HEK293 (cell line): ENCODE measurements at regions not wholly inside any gene's neighbourhood (a gene's known extent, or its start where the extent isn't known, plus 50 kb on each side); places are given as distances from the start of the nearest gene placed in this dataset.

Source experiments
- CTCF ChIA-PET: fragments of 350-600 bp; formaldehyde crosslinking; extraction: SDS; loops from one replicate; lab custom pipeline; 2021; ENCODE audit warnings: antibody characterized with exemption; lab: Yijun Ruan, JAX
- POLR2A ChIA-PET: fragments of 300-600 bp; formaldehyde crosslinking; extraction: SDS; loops from one replicate; lab custom pipeline; 2020; ENCODE audit warnings: antibody characterized with exemption, inconsistent platforms; lab: Yijun Ruan, JAX
- H3K27ac ChIP-seq: fragments of 200-500 bp; sonication (Bioruptor generic); 2 replicates; pipeline ENCODE4 v1.5.1; 2014; ENCODE audit warnings: low read depth, low read length, control low read depth, inconsistent platforms; ENCODE audit errors: extremely low read depth
- H3K36me3 ChIP-seq, 2 experiments: fragments of 200-500 bp in 1 of 2; sonication (Bioruptor generic) in 1 of 2; 1 replicate in 1 of 2; 2 replicates in 1 of 2; pipeline ENCODE4 v1.5.1; 2014 to 2017; ENCODE audit warnings: inconsistent platforms in 2 of 2, low read length in 2 of 2; ENCODE audit not compliant: control insufficient read depth in 2 of 2, insufficient read depth in 1 of 2
- H3K4me1 ChIP-seq: fragments of 200-500 bp; sonication (Bioruptor generic); 2 replicates; pipeline ENCODE4 v1.5.1; 2014; ENCODE audit warnings: mild to moderate bottlenecking, low read length, inconsistent platforms; ENCODE audit not compliant: control insufficient read depth, insufficient read depth
- H3K4me3 ChIP-seq: 2 replicates; pipeline ENCODE4 v1.5.1; 2011; ENCODE audit warnings: low read depth, mild to moderate bottlenecking, control low read depth, low read length, moderate library complexity
- H3K9me3 ChIP-seq: fragments of 200-500 bp; sonication (Bioruptor generic); 2 replicates; pipeline ENCODE4 v1.5.1; 2014; ENCODE audit warnings: low read depth, low read length, inconsistent platforms; ENCODE audit not compliant: control insufficient read depth, insufficient read depth
- GLI4 ChIP-seq: fragments of 450-650 bp; formaldehyde crosslinking; IDR thresholded peaks from 2 replicates; pipeline ENCODE4 v1.5.1; 2016; ENCODE audit warnings: missing biosample characterization, missing genetic modification characterization
- KLF7 ChIP-seq: fragments of 450-650 bp; formaldehyde crosslinking; IDR thresholded peaks from 2 replicates; pipeline ENCODE4 v1.5.1; 2016; ENCODE audit warnings: missing biosample characterization, missing genetic modification characterization, borderline replicate concordance
- MYNN ChIP-seq: fragments of 450-650 bp; formaldehyde crosslinking; IDR thresholded peaks from 2 replicates; pipeline ENCODE4 v1.5.1; 2016; ENCODE audit warnings: missing biosample characterization, missing genetic modification characterization, borderline replicate concordance
- PRDM1 ChIP-seq: fragments of 450-650 bp; formaldehyde crosslinking; IDR thresholded peaks from 2 replicates; pipeline ENCODE4; 2016; ENCODE audit warnings: missing biosample characterization, missing genetic modification characterization
- PRDM2 ChIP-seq: fragments of 450-650 bp; formaldehyde crosslinking; IDR thresholded peaks from 2 replicates; pipeline ENCODE4 v1.5.1; 2016; ENCODE audit warnings: missing biosample characterization, missing genetic modification characterization, borderline replicate concordance
- TCF7L2 ChIP-seq: IDR thresholded peaks from 2 replicates; pipeline ENCODE4 v1.6.1; 2011; ENCODE audit warnings: low read depth, mild to moderate bottlenecking, inconsistent platforms, low read length, moderate library complexity, borderline replicate concordance
- TSHZ1 ChIP-seq: fragments of 450-650 bp; formaldehyde crosslinking; IDR thresholded peaks from 2 replicates; pipeline ENCODE4 v1.5.1; 2016; ENCODE audit warnings: missing biosample characterization, missing genetic modification characterization, borderline replicate concordance
- ZEB2 ChIP-seq: fragments of 450-650 bp; formaldehyde crosslinking; IDR thresholded peaks from 2 replicates; pipeline ENCODE4 v1.5.1; 2016; ENCODE audit warnings: missing biosample characterization, missing genetic modification characterization
- ZNF121 ChIP-seq: fragments of 450-650 bp; formaldehyde crosslinking; IDR thresholded peaks from 2 replicates; pipeline ENCODE4 v1.5.1; 2016; ENCODE audit warnings: missing biosample characterization, missing genetic modification characterization
- ZNF169 ChIP-seq: fragments of 450-650 bp; formaldehyde crosslinking; IDR thresholded peaks from 2 replicates; pipeline ENCODE4 v1.5.1; 2016; ENCODE audit warnings: missing biosample characterization, missing genetic modification characterization
- ZNF23 ChIP-seq: fragments of 450-650 bp; formaldehyde crosslinking; IDR thresholded peaks from 2 replicates; pipeline ENCODE4 v1.5.1; 2016; ENCODE audit warnings: missing biosample characterization, missing genetic modification characterization, borderline replicate concordance
- ZNF362 ChIP-seq: fragments of 450-650 bp; formaldehyde crosslinking; IDR thresholded peaks from 2 replicates; pipeline ENCODE4 v1.5.1; 2016; ENCODE audit warnings: missing biosample characterization, missing genetic modification characterization
- ZNF391 ChIP-seq: fragments of 450-650 bp; formaldehyde crosslinking; IDR thresholded peaks from 2 replicates; pipeline ENCODE4 v1.5.1; 2016; ENCODE audit warnings: low read depth, missing biosample characterization, missing genetic modification characterization, borderline replicate concordance
- ZNF549 ChIP-seq: fragments of 450-650 bp; IDR thresholded peaks from 2 replicates; pipeline ENCODE4 v1.5.1; 2018; ENCODE audit warnings: missing biosample characterization, missing genetic modification characterization, mild to moderate bottlenecking, inconsistent platforms, moderate library complexity
- ZNF654 ChIP-seq: fragments of 450-650 bp; formaldehyde crosslinking; IDR thresholded peaks from 2 replicates; pipeline ENCODE4 v1.5.1; 2016; ENCODE audit warnings: low read depth, missing biosample characterization, missing genetic modification characterization
- ZNF664 ChIP-seq: fragments of 450-650 bp; formaldehyde crosslinking; IDR thresholded peaks from 2 replicates; pipeline ENCODE4 v1.5.1; 2016; ENCODE audit warnings: missing biosample characterization, missing genetic modification characterization
- ZSCAN16 ChIP-seq: fragments of 450-650 bp; formaldehyde crosslinking; IDR thresholded peaks from 2 replicates; pipeline ENCODE4 v1.5.1; 2016; ENCODE audit warnings: missing biosample characterization, missing genetic modification characterization
- TF ChIP-seq, protein P1 (sequence below): fragments of 450-650 bp; formaldehyde crosslinking; IDR thresholded peaks from 2 replicates; pipeline ENCODE4 v1.5.1; 2017; ENCODE audit warnings: missing biosample characterization, missing genetic modification characterization

DNA sequence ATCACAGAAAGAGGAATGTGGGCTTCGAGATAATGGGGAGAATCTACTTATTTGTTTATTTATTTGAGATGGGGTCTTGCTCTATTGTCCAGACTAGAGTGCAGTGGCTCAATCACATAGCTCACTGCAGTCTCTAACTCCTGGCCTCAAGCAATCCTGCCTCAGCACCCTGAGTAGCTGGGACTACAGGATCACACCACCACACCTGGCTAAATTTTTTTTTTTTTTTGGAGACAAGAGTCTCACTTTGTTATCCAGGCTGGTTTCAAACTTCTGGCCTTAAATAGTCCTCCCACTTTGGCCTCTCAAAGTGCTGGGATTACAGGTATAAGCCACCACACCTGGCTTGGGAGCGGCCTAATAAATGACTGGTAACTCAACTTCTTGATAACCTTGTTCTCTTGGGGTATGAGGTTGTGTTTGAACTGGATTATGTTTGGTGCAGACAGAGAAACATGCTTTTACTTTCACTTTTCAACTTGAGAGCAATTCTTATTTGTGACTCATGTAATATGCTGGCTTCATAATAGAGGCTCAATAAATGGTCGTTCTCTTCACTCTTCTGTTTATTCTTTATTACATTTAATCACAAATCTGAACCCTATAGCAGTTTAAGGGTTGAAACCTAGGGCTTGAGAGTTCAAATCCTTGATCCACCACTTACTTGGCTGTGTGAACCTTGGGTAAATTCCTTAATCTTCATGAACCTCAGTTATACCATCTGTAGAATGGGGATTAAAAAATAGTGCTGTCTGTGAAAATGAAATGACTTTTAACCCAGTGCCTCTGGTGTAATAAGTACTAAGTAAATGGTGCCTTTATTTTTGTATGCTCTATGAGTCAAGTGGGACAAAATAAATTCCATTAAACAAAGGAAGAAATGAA, 129.1 kb upstream of the HS3ST2 start:
- H3K27ac ChIP-seq = no peak overlapping the region
- H3K4me3 ChIP-seq = no peak overlapping the region
- TF ChIP-seq ZNF121 (tag by site-specific recombination) = 0 out of 2 replicates have a peak, but pooled peaks have one; percentile 22
- TF ChIP-seq ZNF664 (tag by site-specific recombination) = 0 out of 2 replicates have a peak, but pooled peaks have one; percentile 28
- no peak for TF ChIP-seq KLF7 (tag by site-specific recombination)
- ChIA-PET POLR2A (no interaction called here), CTCF (interaction anchor here (0.6 to 1.3 kb wide), 4 partner anchors 20 to 1526 kb away, joined by 3 to 4 read pairs (median 4); partner anchors contain the start of gene LDAF1)
- H3K9me3 ChIP-seq = no peaks in the 10 kb centered on the region
- H3K4me1 ChIP-seq = no peaks in the 10 kb centered on the region
- H3K36me3 ChIP-seq = no peaks in the 10 kb centered on the region

DNA sequence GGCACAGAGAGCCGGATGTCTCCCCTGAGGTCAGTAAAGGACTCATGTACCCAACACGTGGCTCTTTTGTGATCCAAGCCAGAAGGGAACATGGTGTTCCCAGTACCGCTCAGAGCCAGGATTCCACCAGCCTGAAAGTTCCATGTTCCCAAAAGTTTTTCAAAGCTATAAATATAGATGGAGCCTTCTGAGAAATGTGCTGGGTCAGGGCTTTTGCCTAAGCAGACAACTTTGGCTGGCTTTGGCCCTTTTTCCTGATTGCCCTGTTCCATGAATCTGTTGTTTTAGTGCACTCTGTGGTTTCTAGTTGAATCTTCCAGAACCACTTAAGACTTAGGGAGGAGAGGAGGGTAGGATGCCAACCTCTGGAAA, 128.5 kb upstream of the HS3ST2 start:
- H3K27ac ChIP-seq = no peak overlapping the region
- no peaks in the 10 kb centered on the region for H3K36me3 ChIP-seq
- no peak overlapping the region for H3K4me3 ChIP-seq
- ChIA-PET POLR2A (no interaction called here), CTCF (interaction anchor here (0.7 kb wide), 1 partner anchor 977 kb away, joined by 4 read pairs; no protein-coding TSS in a partner anchor)
- no peaks in the 10 kb centered on the region for H3K9me3 ChIP-seq
- H3K4me1 ChIP-seq = no peaks in the 10 kb centered on the region
- TF ChIP-seq MYNN (no peak), ZNF23 (tag by site-specific recombination) (no peak), TSHZ1 (tag by site-specific recombination) (no peak), ZNF121 (tag by site-specific recombination) (no peak), TCF7L2 (no peak), ZNF169 (tag by site-specific recombination) (no peak), PRDM1 (no peak), ZSCAN16 (tag by site-specific recombination) (no peak), ZNF549 (tag by site-specific recombination) (no peak), ZNF654 (tag by site-specific recombination) (no peak), ZNF362 (tag by site-specific recombination) (no peak), ZEB2 (tag by site-specific recombination) (no peak), ZNF391 (no peak), PRDM2 (tag by site-specific recombination) (no peak), GLI4 (no peak)
- TF ChIP-seq, protein P1, sequence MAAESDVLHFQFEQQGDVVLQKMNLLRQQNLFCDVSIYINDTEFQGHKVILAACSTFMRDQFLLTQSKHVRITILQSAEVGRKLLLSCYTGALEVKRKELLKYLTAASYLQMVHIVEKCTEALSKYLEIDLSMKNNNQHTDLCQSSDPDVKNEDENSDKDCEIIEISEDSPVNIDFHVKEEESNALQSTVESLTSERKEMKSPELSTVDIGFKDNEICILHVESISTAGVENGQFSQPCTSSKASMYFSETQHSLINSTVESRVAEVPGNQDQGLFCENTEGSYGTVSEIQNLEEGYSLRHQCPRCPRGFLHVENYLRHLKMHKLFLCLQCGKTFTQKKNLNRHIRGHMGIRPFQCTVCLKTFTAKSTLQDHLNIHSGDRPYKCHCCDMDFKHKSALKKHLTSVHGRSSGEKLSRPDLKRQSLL (tag by site-specific recombination) = no peak
